ENCODE measurements at regions not wholly inside any gene's neighbourhood (a gene's known extent, or its start where the extent isn't known, plus 50 kb on each side); places are given as distances from the start of the nearest gene placed in this dataset.

DNA sequence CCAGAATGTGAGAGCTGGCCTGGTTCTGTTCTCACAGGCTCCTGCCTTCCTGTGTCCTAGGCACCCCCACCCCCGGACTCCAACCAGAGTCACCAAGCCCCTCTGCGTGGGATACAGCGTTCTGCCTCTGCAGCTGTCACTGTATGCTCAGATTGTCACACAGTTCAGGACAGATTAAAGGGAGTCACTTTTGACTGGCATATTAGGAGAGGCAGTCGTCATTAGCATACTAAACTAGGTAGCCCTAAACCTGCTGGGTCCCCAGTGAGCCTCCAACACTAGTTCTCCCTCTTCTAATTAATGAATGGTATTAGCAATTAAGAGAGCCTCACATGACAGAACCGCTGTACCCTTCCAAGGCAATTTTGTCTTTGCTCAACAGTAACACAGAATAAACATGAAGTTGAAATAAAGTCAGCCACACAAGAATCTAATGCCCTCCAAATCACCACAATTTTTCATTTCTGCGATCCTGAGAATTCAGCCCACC lies 340.2 kb downstream of the CMPK2 start:
- DNase-seq (ENCODE audit: low read depth) = no peak

DNA sequence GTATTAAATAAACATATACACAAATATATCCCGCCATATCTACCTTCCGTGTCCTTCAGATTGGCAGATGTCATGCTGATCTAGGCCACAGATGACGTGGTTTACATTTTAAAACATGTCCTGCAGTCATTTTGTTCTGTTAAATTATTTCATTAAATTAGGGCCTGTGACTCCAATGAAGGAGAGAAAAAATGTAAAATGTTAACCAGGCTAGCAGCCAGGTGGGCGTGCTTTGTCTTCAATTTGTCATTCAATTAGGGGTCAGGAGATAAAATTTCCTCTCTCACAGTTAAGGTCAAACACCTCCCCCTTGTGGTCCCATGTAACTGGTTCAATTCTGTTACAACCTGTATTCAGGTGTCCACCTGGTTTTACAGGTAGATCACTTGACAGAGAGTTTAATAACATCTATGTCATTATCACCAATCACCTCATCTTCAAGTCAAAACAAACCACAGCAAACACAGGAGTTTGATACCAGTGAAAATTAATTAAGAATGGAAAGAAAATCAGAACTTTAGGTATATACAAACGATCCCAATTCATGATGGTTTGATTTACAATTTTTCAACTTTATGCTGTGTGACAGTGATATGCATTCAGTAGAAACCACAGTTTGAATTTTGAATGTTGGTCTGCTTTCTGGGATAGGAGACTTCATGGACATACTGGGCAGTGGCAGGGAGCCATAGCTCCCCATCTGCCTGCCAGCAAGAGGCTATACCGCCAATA lies 339.4 kb downstream of the CMPK2 start:
- DNase-seq (ENCODE audit: low read depth) = no peak

DNA sequence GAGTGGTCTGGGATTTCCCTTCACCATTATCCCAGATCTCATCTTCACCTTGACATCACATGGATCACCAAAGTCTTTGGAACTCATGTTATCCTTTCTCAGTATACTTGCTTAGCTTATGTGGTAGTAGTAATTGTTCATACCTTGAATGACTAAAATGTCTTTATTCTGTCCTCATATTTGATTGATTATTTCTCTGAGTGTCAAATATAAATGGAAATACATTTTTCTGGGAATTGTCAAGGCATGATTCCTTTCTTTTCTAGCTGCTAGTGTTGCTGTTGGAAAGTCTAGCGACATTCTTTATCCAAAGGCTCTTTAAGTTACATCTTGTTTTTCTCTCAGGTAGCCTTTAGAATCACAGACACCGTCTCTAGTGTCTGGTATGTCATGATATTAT lies 334.4 kb downstream of the CMPK2 start:
- no peak for DNase-seq (ENCODE audit: low read depth)

DNA sequence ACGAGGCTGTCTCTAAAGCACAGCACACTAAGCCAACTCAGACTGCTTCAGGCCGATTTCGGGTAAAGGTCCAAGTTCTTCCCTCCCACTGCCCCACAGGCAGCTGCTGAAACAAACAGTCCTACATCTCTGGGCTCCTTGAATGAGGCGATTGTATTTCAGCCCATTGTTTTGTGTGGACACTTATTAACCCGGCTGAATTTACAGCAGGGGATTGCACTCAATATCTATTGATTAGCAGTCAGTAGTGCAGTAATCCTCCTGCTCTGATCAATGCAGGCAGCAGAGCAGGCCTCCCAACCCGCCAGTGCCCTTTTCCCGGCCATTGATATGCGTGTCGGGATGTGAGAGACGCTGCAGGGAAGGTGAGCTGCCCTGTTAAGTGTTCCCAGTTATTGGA lies 330.1 kb downstream of the CMPK2 start:
- no peak for DNase-seq (ENCODE audit: low read depth)

DNA sequence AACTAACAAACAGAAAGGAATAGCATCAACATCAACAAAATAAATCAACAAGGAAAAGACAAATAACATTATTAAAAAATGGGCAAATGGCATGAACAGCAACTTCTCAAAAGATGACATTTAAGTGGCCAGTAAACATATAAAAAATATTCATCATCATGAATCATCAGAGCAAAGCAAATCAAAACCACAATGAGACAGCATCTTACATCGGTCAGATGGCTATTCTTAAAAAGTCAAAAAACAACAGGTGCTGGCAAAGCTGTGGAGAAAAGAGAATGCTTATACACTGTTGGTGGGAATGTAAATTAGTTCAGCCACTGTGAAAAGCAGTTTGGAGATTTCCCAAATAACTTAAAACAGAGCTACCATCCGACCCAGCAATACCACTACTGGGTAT lies 327.1 kb downstream of the CMPK2 start:
- DNase-seq (ENCODE audit: low read depth) = no peak

GRCh38 chr2:6545336-6545735 lies 320.4 kb downstream of the CMPK2 start:
- DNase-seq (ENCODE audit: low read depth) = no peak

- DNase-seq (ENCODE audit: low read depth) = no peak
These were observed 319.9 kb downstream of the CMPK2 start for GRCh38 chr2:6545795-6546194.

GRCh38 chr2:6554466-6554865 lies 311.2 kb downstream of the CMPK2 start:
- no peak for DNase-seq (ENCODE audit: low read depth)

DNA sequence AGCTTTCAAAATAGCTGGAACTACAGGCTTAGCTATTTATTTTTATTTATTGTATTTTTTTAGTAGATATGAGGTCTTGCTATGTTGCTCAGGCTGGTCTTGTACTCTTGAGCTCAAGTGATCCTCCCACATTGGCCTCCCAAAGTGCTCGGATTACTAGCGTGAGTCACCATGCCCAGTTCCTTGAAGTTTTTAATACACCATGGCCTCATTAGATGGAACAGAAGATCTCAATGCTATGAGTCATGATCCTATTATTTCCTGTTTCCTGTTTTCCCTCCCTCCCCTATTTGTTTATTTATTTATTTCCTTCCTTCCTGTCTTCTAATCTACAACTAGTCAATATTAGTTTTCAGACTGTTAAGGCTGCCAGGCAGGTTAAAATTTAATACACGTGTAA lies 309.0 kb downstream of the CMPK2 start:
- no peak for DNase-seq (ENCODE audit: low read depth)

DNA sequence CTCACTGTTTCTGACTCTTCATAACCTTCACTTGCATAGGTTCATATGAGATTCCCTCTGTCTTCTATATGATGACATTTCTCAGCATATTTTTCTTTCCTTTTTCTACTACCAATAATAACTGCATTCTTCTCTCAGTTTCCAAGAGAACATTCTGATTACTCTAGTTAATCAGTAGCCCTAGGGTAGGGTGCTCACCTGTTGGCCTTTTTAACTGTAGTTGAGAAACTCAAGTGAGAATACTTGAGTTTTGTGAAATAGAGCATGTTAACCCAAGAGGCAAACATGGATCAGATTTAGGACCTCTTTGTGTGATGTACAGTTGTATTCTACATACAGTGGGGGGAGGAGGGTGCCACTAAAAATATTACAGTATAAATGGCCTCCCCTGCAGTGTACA lies 308.0 kb downstream of the CMPK2 start:
- DNase-seq (ENCODE audit: low read depth) = no peak

- no peak for DNase-seq (ENCODE audit: low read depth)
These were observed 302.9 kb downstream of the CMPK2 start for GRCh38 chr2:6562771-6563170.

GRCh38 chr2:6564326-6564725 lies 301.4 kb downstream of the CMPK2 start:
- no peak for DNase-seq (ENCODE audit: low read depth)

GRCh38 chr2:6574121-6574520 lies 291.6 kb downstream of the CMPK2 start:
- no peak for DNase-seq (ENCODE audit: low read depth)

GRCh38 chr2:6576302-6576701 lies 289.4 kb downstream of the CMPK2 start:
- no peak for DNase-seq (ENCODE audit: low read depth)

DNA sequence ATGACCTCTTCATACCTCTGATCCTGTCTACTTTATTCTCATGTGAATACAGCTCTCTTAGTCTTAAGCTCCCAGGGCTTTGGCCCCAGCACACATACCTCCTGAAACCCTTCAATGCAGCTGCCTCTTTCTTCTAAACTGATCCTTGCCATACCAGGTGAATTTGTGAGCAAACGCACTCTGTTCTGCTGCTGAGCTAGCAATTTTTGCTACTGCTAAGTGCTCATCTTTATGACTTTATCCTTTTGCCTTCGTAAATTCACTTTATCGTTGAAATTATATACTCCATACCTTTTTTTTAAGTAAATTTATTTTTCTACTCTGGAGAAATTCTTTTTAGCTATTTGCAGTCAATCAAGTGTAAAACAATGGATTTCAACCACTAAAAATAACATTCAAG lies 287.7 kb downstream of the CMPK2 start:
- no peak for DNase-seq (ENCODE audit: low read depth)

DNA sequence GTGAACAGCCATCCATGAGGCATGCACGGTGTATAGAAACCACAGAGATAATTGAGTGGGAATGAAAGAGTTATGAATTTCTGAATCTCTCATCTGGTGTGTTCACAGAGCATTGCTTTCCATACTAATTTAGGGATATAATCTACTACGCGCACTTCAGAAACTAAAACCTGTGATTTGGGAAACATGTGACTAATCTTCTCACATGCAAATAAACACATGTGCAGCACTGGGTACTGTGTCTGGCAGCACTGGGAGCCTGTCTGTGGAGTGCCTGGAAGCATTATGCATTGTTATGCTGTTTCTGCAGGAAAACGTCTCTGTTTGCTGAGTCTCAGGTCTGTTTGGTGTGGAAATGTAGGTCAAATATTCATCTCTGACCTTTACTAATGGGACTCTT lies 287.3 kb downstream of the CMPK2 start:
- no peak for DNase-seq (ENCODE audit: low read depth)

- no peak for DNase-seq (ENCODE audit: low read depth)
These were observed 286.4 kb downstream of the CMPK2 start for GRCh38 chr2:6579281-6579680.

- no peak for DNase-seq (ENCODE audit: low read depth)
These were observed 284.7 kb downstream of the CMPK2 start for GRCh38 chr2:6580982-6581381.

GRCh38 chr2:6589150-6589549 lies 276.6 kb downstream of the CMPK2 start:
- DNase-seq (ENCODE audit: low read depth) = no peak

DNA sequence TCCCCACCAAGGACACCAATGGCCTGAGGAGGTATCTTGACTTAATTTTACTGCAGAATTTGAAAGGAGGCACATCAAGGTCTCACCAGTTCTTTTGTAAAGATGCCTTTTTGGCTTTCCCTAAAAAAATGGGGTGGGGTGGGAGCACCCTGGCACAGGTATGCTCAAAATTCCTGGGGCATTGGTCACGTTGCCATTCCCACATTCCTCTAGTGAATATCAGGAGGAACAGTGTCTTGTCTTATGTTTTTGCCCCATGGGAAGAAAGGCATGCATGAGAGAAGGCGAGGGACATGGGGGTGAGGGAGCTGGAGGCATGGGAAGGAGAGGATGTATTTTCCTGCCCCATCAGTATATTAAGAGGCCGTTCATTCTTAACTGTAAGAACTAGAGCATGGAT lies 275.3 kb downstream of the CMPK2 start:
- no peak for DNase-seq (ENCODE audit: low read depth)

- no peak for DNase-seq (ENCODE audit: low read depth)
These were observed 263.2 kb downstream of the CMPK2 start for GRCh38 chr2:6602471-6602870.

DNA sequence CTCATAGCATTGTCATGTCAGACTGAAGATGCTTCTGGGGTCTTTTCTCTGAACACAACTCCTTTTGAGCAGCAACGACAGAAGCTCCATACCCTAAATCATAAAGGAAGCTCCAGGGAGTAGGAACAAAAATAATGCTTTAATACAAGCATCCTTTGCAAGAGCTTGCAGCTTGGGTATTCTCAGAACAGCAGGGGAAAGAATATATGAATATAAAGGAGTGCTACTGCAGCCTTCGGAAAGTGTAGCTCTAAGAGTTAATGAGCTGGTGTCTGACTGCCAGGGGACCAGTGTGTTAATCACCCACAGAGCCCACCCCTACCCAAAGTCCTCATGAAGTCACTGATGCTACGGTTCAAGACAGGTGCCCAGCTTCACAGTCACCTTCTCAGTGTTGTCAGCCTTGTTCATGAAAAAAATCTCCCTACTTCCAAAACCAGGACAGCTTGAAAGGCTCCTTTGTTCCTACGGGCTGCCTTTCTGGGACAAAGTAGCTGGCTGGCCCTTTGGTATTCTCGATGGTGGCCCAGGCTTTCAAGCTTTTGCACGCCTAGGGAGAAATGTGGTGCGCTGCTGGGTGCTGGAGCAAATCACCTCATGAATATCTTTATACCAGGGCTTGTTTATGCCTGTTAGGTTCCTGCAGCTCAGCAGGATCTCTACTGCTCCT lies 259.7 kb downstream of the CMPK2 start:
- no peak for DNase-seq (ENCODE audit: low read depth)

DNA sequence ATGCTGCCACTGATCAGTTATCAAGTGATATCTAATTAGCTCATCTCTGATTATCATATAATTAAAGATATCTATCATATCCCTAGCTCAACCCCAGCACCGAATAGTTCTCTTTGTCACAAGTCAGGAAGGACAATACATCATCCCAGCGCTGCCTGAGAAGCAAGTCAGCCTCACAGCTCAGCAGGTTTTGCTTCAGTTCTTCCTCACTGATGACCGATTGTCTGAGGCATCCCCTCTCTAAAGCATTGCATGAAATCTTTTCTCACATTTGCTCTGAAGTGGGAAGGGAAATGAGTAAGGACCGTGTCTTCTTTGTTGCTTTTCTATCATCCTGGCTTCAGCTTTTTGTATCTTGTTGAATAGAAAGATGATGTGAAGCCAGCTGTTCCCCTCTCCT lies 247.9 kb downstream of the CMPK2 start:
- DNase-seq (ENCODE audit: low read depth) = no peak

GRCh38 chr2:6618201-6618600 lies 247.5 kb downstream of the CMPK2 start:
- no peak for DNase-seq (ENCODE audit: low read depth)

Measured in activated T-helper 1 cell treated with Interleukin-2 at 50 U/mL for 16 hours (primary cell).